ENCODE measurements at regions not wholly inside any gene's neighbourhood (a gene's known extent, or its start where the extent isn't known, plus 50 kb on each side); places are given as distances from the start of the nearest gene placed in this dataset.

- H3K27ac ChIP-seq: no peak overlapping the region
- no peak overlapping the region for H3K9ac ChIP-seq
- no peaks in the 10 kb centered on the region for H3K4me1 ChIP-seq
- H3K4me3 ChIP-seq (ENCODE audit: low read depth, low read length): no peak overlapping the region
- H3K79me2 ChIP-seq: no peaks in the 10 kb centered on the region
- H3K27me3 ChIP-seq (ENCODE audit: control insufficient read depth, insufficient read depth, low read length): no peaks in the 10 kb centered on the region
- no peak for TF ChIP-seq CTCF (IDR thresholded peaks at IDR 0.05)
- no peaks in the 10 kb centered on the region for H3K9me3 ChIP-seq (ENCODE audit: control insufficient read depth, low read length)
- no peak overlapping the region for H2AFZ ChIP-seq
- H3K4me2 ChIP-seq (ENCODE audit: low read length): no peak overlapping the region
- H3K36me3 ChIP-seq (ENCODE audit: control insufficient read depth, insufficient read depth, low read length): no peaks in the 10 kb centered on the region
Measured at GRCh38 chr2:18445433-18446320, 114.8 kb downstream of the RDH14 start.

GRCh38 chr2:18444806-18445205 is 115.6 kb downstream of the RDH14 start:
- Histone ChIP-seq H2AFZ (no peak overlapping the region), H3K27ac (no peak overlapping the region), H3K4me3 (ENCODE audit: low read depth, low read length) (no peak overlapping the region), H3K27me3 (ENCODE audit: control insufficient read depth, insufficient read depth, low read length) (no peaks in the 10 kb centered on the region), H3K4me2 (ENCODE audit: low read length) (no peak overlapping the region), H3K36me3 (ENCODE audit: control insufficient read depth, insufficient read depth, low read length) (no peaks in the 10 kb centered on the region), H3K9ac (no peak overlapping the region), H3K9me3 (ENCODE audit: control insufficient read depth, low read length) (no peaks in the 10 kb centered on the region), H3K4me1 (no peaks in the 10 kb centered on the region), H3K79me2 (no peaks in the 10 kb centered on the region)
- TF ChIP-seq CTCF (IDR thresholded peaks at IDR 0.05): no peak

GRCh38 chr2:18441583-18441982 is 118.9 kb downstream of the RDH14 start:
- no peaks in the 10 kb centered on the region for H3K27me3 ChIP-seq (ENCODE audit: control insufficient read depth, insufficient read depth, low read length)
- no peak overlapping the region for H3K4me3 ChIP-seq (ENCODE audit: low read depth, low read length)
- H3K27ac ChIP-seq: no peak overlapping the region
- H3K4me1 ChIP-seq: no peaks in the 10 kb centered on the region
- H3K4me2 ChIP-seq (ENCODE audit: low read length): no peak overlapping the region
- H2AFZ ChIP-seq: no peak overlapping the region
- no peak for TF ChIP-seq CTCF (IDR thresholded peaks at IDR 0.05)
- H3K36me3 ChIP-seq (ENCODE audit: control insufficient read depth, insufficient read depth, low read length): no peaks in the 10 kb centered on the region
- no peak overlapping the region for H3K9ac ChIP-seq
- no peaks in the 10 kb centered on the region for H3K79me2 ChIP-seq
- H3K9me3 ChIP-seq (ENCODE audit: control insufficient read depth, low read length): no peaks in the 10 kb centered on the region

GRCh38 chr2:18440777-18441176 is 119.7 kb downstream of the RDH14 start:
- Histone ChIP-seq H3K27me3 (ENCODE audit: control insufficient read depth, insufficient read depth, low read length) (no peaks in the 10 kb centered on the region), H3K27ac (no peak overlapping the region), H3K36me3 (ENCODE audit: control insufficient read depth, insufficient read depth, low read length) (no peaks in the 10 kb centered on the region), H3K4me2 (ENCODE audit: low read length) (no peak overlapping the region), H3K4me1 (no peaks in the 10 kb centered on the region), H3K9me3 (ENCODE audit: control insufficient read depth, low read length) (no peaks in the 10 kb centered on the region), H3K4me3 (ENCODE audit: low read depth, low read length) (no peak overlapping the region), H2AFZ (no peak overlapping the region), H3K79me2 (no peaks in the 10 kb centered on the region), H3K9ac (no peak overlapping the region)
- TF ChIP-seq CTCF (IDR thresholded peaks at IDR 0.05): no peak

Data from parathyroid adenoma (tissue), 2 donors.